CD4-positive, alpha-beta memory T cell (primary cell): ENCODE measurements at regions not wholly inside any gene's neighbourhood (a gene's known extent, or its start where the extent isn't known, plus 50 kb on each side); places are given as distances from the start of the nearest gene placed in this dataset.

Experiments
- CTCF ChIA-PET: fragments of 350-600 bp; sonication (Branson Sonifier 250); formaldehyde crosslinking; loops from one replicate; lab custom pipeline; 2021; ENCODE audit warnings: inconsistent platforms; ENCODE audit not compliant: partially characterized antibody; lab: Charles Lee
- POLR2A ChIA-PET: fragments of 350-600 bp; sonication (Branson Sonifier 250); formaldehyde crosslinking; loops from one replicate; lab custom pipeline; 2021; ENCODE audit not compliant: partially characterized antibody; lab: Charles Lee
- DNase-seq, 5 donors: peaks; one replicate each; pipeline versions ENCODE4 v3.0.0 to v3.0.0-alpha.2; 2020 to 2022; ENCODE audit warnings: mixed read lengths in 1 of 5
- H3K27ac ChIP-seq: one replicate; pipeline ENCODE4 v1.7.0; 2013; ENCODE audit warnings: low read depth, low read length
- H3K27me3 ChIP-seq: 2 replicates; pipeline ENCODE4 v1.7.0; 2013; ENCODE audit warnings: mild to moderate bottlenecking, low read length, moderate library complexity; ENCODE audit not compliant: insufficient read depth
- H3K36me3 ChIP-seq: 2 replicates; pipeline ENCODE4 v1.7.0; 2013; ENCODE audit warnings: mild to moderate bottlenecking, low read length, moderate library complexity; ENCODE audit not compliant: insufficient read depth
- H3K4me1 ChIP-seq: 2 replicates; pipeline ENCODE4 v1.7.0; 2013; ENCODE audit warnings: mild to moderate bottlenecking, low read length, moderate library complexity; ENCODE audit not compliant: insufficient read depth
- H3K4me3 ChIP-seq, 2 donors: one replicate each; pipeline ENCODE4 v1.7.0; 2013; ENCODE audit warnings: low read length in 2 of 2, mild to moderate bottlenecking in 1 of 2
- H3K9me3 ChIP-seq, 2 donors: one replicate each; pipeline ENCODE4 v1.7.0; 2013; ENCODE audit warnings: low read length in 2 of 2, control low read depth in 1 of 2; ENCODE audit not compliant: control insufficient read depth in 1 of 2
- H3K27ac Mint-ChIP-seq, 7 donors: one replicate each; pipeline ENCODE4 v1.8.0; 2020 to 2021; ENCODE audit warnings: mixed read lengths in 7 of 7, mild to moderate bottlenecking in 6 of 7, inconsistent platforms in 3 of 7, moderate library complexity in 3 of 7
- H3K27me3 Mint-ChIP-seq, 2 donors: one replicate each; pipeline ENCODE4 v1.8.0; 2020 to 2021; ENCODE audit warnings: mixed read lengths in 2 of 2
- H3K36me3 Mint-ChIP-seq, 2 donors: one replicate each; pipeline ENCODE4 v1.8.0; 2020 to 2021; ENCODE audit warnings: mixed read lengths in 2 of 2, inconsistent platforms in 1 of 2, mild to moderate bottlenecking in 1 of 2
- H3K4me1 Mint-ChIP-seq, 4 donors: one replicate each; pipeline ENCODE4 v1.8.0; 2020 to 2021; ENCODE audit warnings: mixed read lengths in 4 of 4, mild to moderate bottlenecking in 1 of 4
- H3K4me3 Mint-ChIP-seq, 8 donors: one replicate each; pipeline ENCODE4 v1.8.0; 2020 to 2021; ENCODE audit warnings: mixed read lengths in 8 of 8, mild to moderate bottlenecking in 7 of 8, moderate library complexity in 6 of 8, inconsistent platforms in 3 of 8
- H3K9me3 Mint-ChIP-seq, 8 donors: one replicate each; pipeline ENCODE4 v1.8.0; 2020 to 2021; ENCODE audit warnings: mixed read lengths in 8 of 8, mild to moderate bottlenecking in 5 of 8, inconsistent platforms in 3 of 8, moderate library complexity in 1 of 8
- intact Hi-C: fragments of 100-400 bp; cut with micrococcal nuclease; formaldehyde crosslinking; loops from one replicate; pipeline ENCODE4 v1.15.1; 2023

DNA sequence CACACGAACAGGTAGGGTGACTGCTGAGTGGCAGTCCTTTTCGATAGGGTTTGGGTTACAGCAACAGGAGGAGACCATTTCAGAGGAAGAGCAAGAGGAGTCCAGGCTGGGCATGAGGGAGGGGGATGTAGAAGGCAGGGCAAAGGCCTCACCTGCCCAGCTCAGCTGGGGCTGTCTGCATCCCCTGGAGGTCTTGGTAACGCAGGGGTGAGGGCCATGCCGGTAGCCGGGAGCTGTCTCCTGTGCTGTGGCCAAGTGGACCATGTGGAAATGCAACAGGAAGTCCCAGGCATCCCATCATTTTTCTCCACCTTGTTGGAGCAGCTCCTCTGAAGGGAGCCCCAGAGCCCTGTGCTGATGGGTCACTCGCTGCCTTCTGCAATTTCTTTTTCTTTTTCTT is 105.4 kb upstream of the C1orf174 start:
- POLR2A ChIA-PET = no interaction called here
- Mint-ChIP-seq H3K27me3 (peaks cover 6 to 7% of the 10 kb centered on the region in 2 donors), H3K4me1 (no peaks in the 10 kb centered on the region), H3K4me3 (no peak overlapping the region), H3K36me3 (no peaks in the 10 kb centered on the region), H3K27ac (no peak overlapping the region), H3K9me3 (peaks cover 2 to 16% (median 8%) of the 10 kb centered on the region in 8 donors)
- CTCF ChIA-PET = no interaction called here
- intact Hi-C loops = no loop called here
- no peak overlapping the region for H3K4me3 ChIP-seq
- no peak overlapping the region for H3K27ac ChIP-seq
- no peaks in the 10 kb centered on the region for H3K36me3 ChIP-seq
- H3K27me3 ChIP-seq = no peaks in the 10 kb centered on the region
- H3K4me1 ChIP-seq = no peaks in the 10 kb centered on the region
- no peaks in the 10 kb centered on the region for H3K9me3 ChIP-seq
- DNase-seq = no peak

DNA sequence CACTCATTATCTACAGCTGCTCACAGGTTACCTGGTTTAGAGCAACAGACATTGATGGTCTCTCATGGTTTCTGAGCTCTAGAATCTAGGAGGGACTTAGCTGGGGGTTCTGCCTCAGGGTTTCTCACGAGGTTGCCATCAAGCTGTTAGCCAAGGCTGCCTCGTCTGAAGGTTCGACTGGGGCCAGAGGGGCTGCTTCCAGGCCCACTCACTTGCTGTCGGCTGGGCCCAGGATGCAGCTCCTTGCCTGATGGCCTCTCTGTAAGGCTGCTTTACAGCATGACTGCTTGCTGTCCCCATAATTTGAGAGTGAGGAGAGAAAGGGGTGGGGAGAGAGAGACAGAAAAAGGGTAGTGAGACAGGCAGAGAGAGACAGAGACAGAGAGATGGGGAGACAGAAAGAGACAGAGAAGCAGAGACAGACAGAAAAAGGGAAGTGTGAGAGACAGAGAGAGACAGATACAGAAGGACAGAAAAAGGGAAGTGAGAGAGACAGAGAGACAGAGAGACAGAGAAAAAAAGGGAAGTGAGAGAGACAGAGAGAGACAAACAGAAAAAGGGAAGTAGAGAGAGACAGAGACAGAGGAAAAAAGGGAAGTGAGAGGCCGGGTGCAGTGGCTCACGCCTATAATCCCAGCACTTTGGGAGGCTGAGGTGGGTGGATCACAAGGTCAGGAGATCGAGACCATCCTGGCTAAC is 106.8 kb upstream of the C1orf174 start:
- Histone ChIP-seq H3K4me1 (no peaks in the 10 kb centered on the region), H3K4me3 (no peak overlapping the region), H3K9me3 (no peaks in the 10 kb centered on the region), H3K36me3 (no peaks in the 10 kb centered on the region), H3K27ac (no peak overlapping the region), H3K27me3 (no peaks in the 10 kb centered on the region)
- H3K27ac Mint-ChIP-seq = no peak overlapping the region
- no peaks in the 10 kb centered on the region for H3K36me3 Mint-ChIP-seq
- intact Hi-C loops = no loop called here
- ChIA-PET POLR2A (no interaction called here), CTCF (no interaction called here)
- peaks cover 2 to 16% (median 8%) of the 10 kb centered on the region in 8 donors for H3K9me3 Mint-ChIP-seq
- no peaks in the 10 kb centered on the region for H3K4me1 Mint-ChIP-seq
- DNase-seq = no peak
- H3K4me3 Mint-ChIP-seq = no peak overlapping the region
- peaks cover 6 to 7% of the 10 kb centered on the region in 2 donors for H3K27me3 Mint-ChIP-seq

DNA sequence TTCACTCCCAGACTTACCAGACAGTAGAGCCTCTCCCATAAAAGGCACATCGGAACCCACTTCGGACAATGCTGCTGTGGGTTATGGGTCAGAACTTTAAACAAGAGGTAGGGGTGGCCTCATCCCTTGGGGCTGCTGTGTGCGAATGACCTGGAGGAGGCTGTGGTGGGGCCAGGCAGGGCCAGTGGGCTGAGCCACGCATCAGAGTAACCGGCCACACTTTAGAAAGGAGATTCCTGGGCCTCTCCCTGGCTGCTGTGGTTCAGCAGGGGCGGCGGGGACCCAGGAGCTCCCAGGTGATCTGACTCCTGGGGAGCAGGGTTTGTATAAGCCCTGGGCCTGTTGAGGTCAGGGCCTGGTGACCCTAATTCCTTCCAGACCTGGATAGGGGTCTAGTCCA is 110.2 kb upstream of the C1orf174 start:
- no peaks in the 10 kb centered on the region for H3K36me3 ChIP-seq
- H3K9me3 Mint-ChIP-seq = peaks cover 2 to 14% (median 7%) of the 10 kb centered on the region in 8 donors
- no peak for DNase-seq
- no peaks in the 10 kb centered on the region for H3K4me1 ChIP-seq
- no peak overlapping the region for H3K27ac Mint-ChIP-seq
- no peak overlapping the region for H3K4me3 Mint-ChIP-seq
- CTCF ChIA-PET = no interaction called here
- peaks cover 5 to 6% of the 10 kb centered on the region in 2 donors for H3K27me3 Mint-ChIP-seq
- no peaks in the 10 kb centered on the region for H3K27me3 ChIP-seq
- no peaks in the 10 kb centered on the region for H3K9me3 ChIP-seq
- H3K4me3 ChIP-seq = no peak overlapping the region
- H3K4me1 Mint-ChIP-seq = no peaks in the 10 kb centered on the region
- H3K27ac ChIP-seq = no peak overlapping the region
- intact Hi-C loops = no loop called here
- POLR2A ChIA-PET = no interaction called here
- no peaks in the 10 kb centered on the region for H3K36me3 Mint-ChIP-seq

DNA sequence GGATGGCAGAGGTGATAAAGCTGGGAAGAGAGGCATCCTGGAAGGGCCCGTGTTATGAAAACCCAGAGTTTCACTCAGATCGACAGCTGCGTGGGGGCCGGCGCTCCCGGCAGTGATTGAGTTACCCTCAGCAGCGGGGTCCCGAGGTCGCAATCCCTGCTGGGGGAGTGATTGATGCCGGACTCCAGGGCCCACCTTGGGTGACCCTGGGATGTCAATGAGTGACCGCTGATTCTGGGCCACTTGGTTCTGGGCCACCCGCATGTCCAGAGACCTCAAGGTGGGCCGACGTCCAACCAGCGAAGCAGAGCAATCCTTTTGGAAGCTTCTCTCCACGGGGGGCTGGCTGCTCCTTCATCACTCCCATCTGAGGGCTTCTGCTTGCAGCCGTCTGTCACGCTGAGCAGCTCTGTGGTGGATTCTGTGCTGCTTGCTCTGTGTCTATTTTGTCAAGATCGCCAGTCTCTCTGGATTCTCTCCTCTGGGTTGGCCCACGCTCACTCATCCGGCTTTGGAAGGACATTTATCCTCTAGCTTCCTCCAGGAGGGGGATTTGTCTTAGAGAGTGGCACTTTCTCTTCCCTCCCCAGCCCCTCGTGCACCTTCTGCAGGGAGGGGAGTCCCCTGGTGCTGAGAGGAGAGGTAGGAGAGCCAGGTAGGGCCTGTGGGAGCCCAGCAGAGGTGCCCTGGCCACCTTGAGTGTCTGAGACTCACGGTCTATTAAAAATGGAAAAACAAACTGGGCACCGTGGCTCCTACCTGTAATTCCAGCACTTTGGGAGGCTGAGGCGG is 110.9 kb upstream of the C1orf174 start:
- POLR2A ChIA-PET = no interaction called here
- no peak overlapping the region for H3K27ac ChIP-seq
- Mint-ChIP-seq H3K4me3 (no peak overlapping the region), H3K4me1 (peaks cover 0 to 3% (median 2%) of the 10 kb centered on the region in 4 donors), H3K27me3 (peaks cover 5 to 6% of the 10 kb centered on the region in 2 donors), H3K36me3 (no peaks in the 10 kb centered on the region), H3K9me3 (peaks cover 2 to 12% (median 7%) of the 10 kb centered on the region in 8 donors), H3K27ac (no peak overlapping the region)
- no peaks in the 10 kb centered on the region for H3K27me3 ChIP-seq
- CTCF ChIA-PET = no interaction called here
- no peak overlapping the region for H3K4me3 ChIP-seq
- no peaks in the 10 kb centered on the region for H3K9me3 ChIP-seq
- DNase-seq = no peak
- H3K4me1 ChIP-seq = no peaks in the 10 kb centered on the region
- intact Hi-C loops = no loop called here
- H3K36me3 ChIP-seq = no peaks in the 10 kb centered on the region

DNA sequence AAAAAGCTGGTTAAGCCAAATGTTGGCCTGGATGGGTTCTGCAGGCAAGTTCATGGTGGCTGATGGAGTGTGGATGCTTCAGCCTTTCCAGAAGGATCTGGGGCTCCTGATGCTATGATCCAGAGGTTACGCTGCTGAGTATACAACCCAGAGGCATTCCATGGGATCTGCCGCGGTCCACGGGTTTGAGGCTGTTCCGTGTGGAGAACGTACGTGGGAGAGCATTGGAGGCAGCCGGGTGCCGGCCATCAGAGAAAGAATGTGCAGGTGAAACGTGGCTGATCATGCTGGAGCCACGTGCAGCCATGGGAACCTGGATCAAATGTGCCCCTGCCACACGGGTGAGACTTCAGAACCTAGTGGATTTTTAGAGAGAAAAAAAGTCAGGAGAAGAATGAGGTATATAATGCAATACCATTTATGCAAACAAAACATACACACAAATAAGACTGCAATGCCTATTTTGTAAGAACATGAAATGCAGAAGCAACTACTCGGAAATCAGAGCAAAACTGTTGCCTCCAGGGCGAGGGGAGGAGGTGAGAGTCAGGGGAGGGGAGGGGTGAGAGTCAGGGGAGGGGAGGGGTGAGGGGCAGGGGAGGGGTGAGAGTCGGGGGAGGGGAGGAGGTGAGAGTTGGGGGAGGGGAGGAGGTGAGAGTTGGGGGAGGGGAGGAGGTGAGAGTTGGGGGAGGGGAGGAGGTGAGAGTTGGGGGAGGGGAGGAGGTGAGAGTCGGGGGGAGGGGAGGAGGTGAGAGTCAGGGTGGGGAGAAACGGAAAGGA is 116.5 kb upstream of the C1orf174 start:
- ChIA-PET POLR2A (no interaction called here), CTCF (no interaction called here)
- Histone ChIP-seq H3K4me3 (no peak overlapping the region), H3K27me3 (no peaks in the 10 kb centered on the region), H3K9me3 (no peaks in the 10 kb centered on the region), H3K27ac (no peak overlapping the region), H3K4me1 (no peaks in the 10 kb centered on the region), H3K36me3 (no peaks in the 10 kb centered on the region)
- no peak for DNase-seq
- Mint-ChIP-seq H3K36me3 (no peaks in the 10 kb centered on the region), H3K9me3 (peaks cover 0 to 2% (median 0%) of the 10 kb centered on the region in 8 donors), H3K27me3 (peaks cover 3 to 7% of the 10 kb centered on the region in 2 donors), H3K27ac (peak overlapping the region in 1 of 7 donors; percentile 36), H3K4me1 (peaks cover 0 to 8% (median 6%) of the 10 kb centered on the region in 4 donors), H3K4me3 (no peak overlapping the region)
- intact Hi-C loops = no loop called here

DNA sequence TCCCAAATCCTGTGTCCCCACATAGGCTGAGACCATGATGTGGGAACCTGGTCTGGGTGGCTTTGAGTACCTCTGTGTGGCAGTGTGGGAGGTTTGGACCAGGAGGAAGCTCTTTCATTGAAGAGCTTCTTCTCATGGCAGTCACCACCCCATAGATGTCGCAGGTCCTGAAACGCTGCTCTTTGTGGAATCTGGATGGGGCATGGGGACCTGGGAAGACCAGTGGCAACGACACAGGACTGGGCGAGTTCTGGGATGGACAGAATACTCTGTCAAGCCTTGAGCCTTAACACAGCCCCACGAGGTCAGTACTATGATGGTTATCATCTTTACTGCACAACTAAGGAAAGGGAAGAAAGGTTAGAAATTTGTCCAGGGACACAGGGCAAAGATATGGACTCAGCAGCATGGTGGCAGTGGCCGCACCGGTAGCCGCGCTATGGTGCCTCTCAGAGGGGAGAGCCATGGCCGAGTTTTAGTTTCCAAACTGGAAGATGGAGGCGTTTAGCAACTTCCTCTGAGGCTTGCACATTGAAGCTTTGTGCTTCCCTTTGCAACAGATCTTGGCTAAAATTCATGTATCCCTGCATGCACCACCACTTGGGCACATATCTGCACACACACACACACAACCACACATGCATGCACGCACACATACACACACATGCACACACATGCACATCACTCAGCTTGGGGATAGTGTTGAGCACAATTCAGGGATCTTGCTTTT is 117.7 kb upstream of the C1orf174 start:
- Histone ChIP-seq H3K4me3 (no peak overlapping the region), H3K27me3 (no peaks in the 10 kb centered on the region), H3K36me3 (no peaks in the 10 kb centered on the region), H3K4me1 (no peaks in the 10 kb centered on the region), H3K27ac (no peak overlapping the region), H3K9me3 (no peaks in the 10 kb centered on the region)
- Mint-ChIP-seq H3K9me3 (peaks cover 0 to 2% (median 0%) of the 10 kb centered on the region in 8 donors), H3K4me3 (no peak overlapping the region), H3K27ac (no peak overlapping the region), H3K36me3 (no peaks in the 10 kb centered on the region), H3K27me3 (peaks cover 3 to 6% of the 10 kb centered on the region in 2 donors), H3K4me1 (peaks cover 0 to 8% (median 6%) of the 10 kb centered on the region in 4 donors)
- ChIA-PET POLR2A (no interaction called here), CTCF (no interaction called here)
- intact Hi-C loops = no loop called here
- DNase-seq = no peak
